Gastroesophageal sphincter (tissue), 4 donors: ENCODE measurements at regions not wholly inside any gene's neighbourhood (a gene's known extent, or its start where the extent isn't known, plus 50 kb on each side); places are given as distances from the start of the nearest gene placed in this dataset.

Experiments used
- ATAC-seq: fragments of 150-250 bp; one replicate; pipeline ENCODE4 v1.9.1; 2016; ENCODE audit warnings: mild to moderate bottlenecking, moderate library complexity
- H3K27ac ChIP-seq, 4 donors: fragments of 200-600 bp; sonication (generic) in 3 of 4; 1 replicate in 3 of 4; 2 replicates in 1 of 4; pipeline ENCODE4 v1.5.1; 2016 to 2019
- H3K27me3 ChIP-seq: fragments of 200-600 bp; sonication (generic); one replicate; pipeline ENCODE4 v1.5.1; 2019
- H3K36me3 ChIP-seq, 2 donors: fragments of 200-600 bp; sonication (generic); one replicate each; pipeline ENCODE4 v1.5.1; 2019; ENCODE audit warnings: control low read depth in 1 of 2
- H3K4me1 ChIP-seq, 3 donors: fragments of 200-600 bp; sonication (generic); 1 replicate in 2 of 3; 2 replicates in 1 of 3; pipeline ENCODE4 v1.5.1; 2016 to 2019; ENCODE audit warnings: control low read depth in 2 of 3
- H3K4me3 ChIP-seq, 2 donors: fragments of 200-600 bp; sonication (generic); one replicate each; pipeline ENCODE4 v1.5.1; 2019; ENCODE audit warnings: mild to moderate bottlenecking in 1 of 2, moderate library complexity in 1 of 2
- H3K9me3 ChIP-seq, 3 donors: fragments of 200-600 bp; sonication (generic); one replicate each; pipeline ENCODE4 v1.5.1; 2017 to 2019; ENCODE audit warnings: control low read depth in 2 of 3
- EP300 ChIP-seq: sonication (generic); formaldehyde crosslinking; IDR thresholded peaks from one replicate; pipeline ENCODE4 v1.6.1; 2017; ENCODE audit warnings: antibody characterized with exemption, mild to moderate bottlenecking
- POLR2A ChIP-seq, 2 donors: fragments of 450-650 bp; IDR thresholded peaks; one replicate each; pipeline ENCODE4 v1.6.1; 2017; ENCODE audit warnings: antibody characterized with exemption in 2 of 2, mild to moderate bottlenecking in 2 of 2, moderate library complexity in 1 of 2
- POLR2AphosphoS5 ChIP-seq: sonication (generic); formaldehyde crosslinking; IDR thresholded peaks from one replicate; pipeline ENCODE4 v1.6.1; 2017; ENCODE audit warnings: antibody characterized with exemption
- WGBS, 2 donors: methylation state at CpG; one replicate each; pipeline ENCODE4 v1.1.5; 2018; ENCODE audit warnings: low coverage in 1 of 2; 5-methylcytosine and 5-hydroxymethylcytosine counted together
- TF ChIP-seq, protein P1 (sequence below), 4 experiments: fragments of 200-600 bp in 2 of 4; fragments of 450-650 bp in 2 of 4; sonication (generic) in 1 of 4; IDR thresholded peaks; one replicate each; pipeline ENCODE4 v1.5.1; 2017 to 2019; ENCODE audit warnings: antibody characterized with exemption in 4 of 4, mild to moderate bottlenecking in 2 of 4, moderate library complexity in 2 of 4

DNA sequence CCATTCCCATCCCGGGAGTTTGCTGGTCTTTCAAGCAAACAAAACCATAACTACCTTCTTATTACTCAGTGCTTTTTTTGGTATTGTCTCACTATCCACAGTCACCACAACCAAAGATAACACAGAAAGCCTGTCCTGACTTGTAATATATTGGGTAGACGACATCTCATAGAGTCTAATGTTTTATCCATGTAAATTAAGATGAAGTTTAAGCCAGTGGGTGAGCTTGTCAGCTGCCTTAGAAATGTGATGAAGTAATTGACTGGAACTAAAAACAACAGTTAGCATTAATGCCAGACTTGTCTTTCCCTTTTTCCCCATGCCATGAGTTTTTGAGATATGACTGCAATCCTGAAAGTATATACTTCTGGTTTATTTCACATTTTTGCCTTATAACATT is 282.7 kb upstream of the PRDM1 start:
- no peaks in the 10 kb centered on the region for H3K27me3 ChIP-seq
- TF ChIP-seq, protein P1, sequence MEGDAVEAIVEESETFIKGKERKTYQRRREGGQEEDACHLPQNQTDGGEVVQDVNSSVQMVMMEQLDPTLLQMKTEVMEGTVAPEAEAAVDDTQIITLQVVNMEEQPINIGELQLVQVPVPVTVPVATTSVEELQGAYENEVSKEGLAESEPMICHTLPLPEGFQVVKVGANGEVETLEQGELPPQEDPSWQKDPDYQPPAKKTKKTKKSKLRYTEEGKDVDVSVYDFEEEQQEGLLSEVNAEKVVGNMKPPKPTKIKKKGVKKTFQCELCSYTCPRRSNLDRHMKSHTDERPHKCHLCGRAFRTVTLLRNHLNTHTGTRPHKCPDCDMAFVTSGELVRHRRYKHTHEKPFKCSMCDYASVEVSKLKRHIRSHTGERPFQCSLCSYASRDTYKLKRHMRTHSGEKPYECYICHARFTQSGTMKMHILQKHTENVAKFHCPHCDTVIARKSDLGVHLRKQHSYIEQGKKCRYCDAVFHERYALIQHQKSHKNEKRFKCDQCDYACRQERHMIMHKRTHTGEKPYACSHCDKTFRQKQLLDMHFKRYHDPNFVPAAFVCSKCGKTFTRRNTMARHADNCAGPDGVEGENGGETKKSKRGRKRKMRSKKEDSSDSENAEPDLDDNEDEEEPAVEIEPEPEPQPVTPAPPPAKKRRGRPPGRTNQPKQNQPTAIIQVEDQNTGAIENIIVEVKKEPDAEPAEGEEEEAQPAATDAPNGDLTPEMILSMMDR (IDR thresholded peaks at IDR 0.05) = no peak
- TF ChIP-seq POLR2A (IDR thresholded peaks at IDR 0.05) (no peak), POLR2AphosphoS5 (no peak), EP300 (no peak)
- peaks cover 4 to 21% (median 7%) of the 10 kb centered on the region in 3 donors for H3K4me1 ChIP-seq
- no peak overlapping the region for H3K4me3 ChIP-seq
- H3K9me3 ChIP-seq = no peaks in the 10 kb centered on the region
- H3K27ac ChIP-seq = peak overlapping the region in 1 of 4 donors; percentile 28
- no peak for ATAC-seq
- WGBS, 2 donors = 36 to 55% methylated on average over 2 of the region's 2 CpGs
- no peaks in the 10 kb centered on the region for H3K36me3 ChIP-seq

DNA sequence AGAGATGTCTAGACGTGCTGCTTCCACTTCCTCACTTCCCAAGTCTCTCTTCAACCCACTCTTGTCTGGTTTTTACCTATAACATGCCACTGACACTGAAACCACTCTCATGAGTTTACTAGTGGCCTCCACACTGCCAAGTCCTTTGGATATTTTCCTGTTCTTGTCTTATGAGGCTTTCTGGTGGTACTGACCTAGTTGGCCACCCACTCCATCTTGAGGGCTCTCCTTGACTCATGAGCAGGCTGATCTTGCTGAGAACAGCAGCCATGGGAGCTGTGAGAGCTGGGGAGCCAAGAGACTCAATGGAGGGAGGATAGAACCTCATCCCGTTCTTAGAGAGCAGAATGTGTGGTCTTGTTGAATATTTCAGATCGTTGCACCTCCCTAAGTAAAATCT is 283.4 kb upstream of the PRDM1 start:
- Histone ChIP-seq H3K9me3 (no peaks in the 10 kb centered on the region), H3K4me3 (no peak overlapping the region), H3K4me1 (peaks cover 5 to 29% (median 12%) of the 10 kb centered on the region in 3 donors), H3K27me3 (no peaks in the 10 kb centered on the region), H3K27ac (no peak overlapping the region), H3K36me3 (no peaks in the 10 kb centered on the region)
- 85 to 100% methylated on average over 1 to 3 of the region's 3 CpGs for WGBS, 2 donors
- ATAC-seq = no peak
- TF ChIP-seq, protein P1 (IDR thresholded peaks at IDR 0.05) = no peak
- TF ChIP-seq EP300 (no peak), POLR2AphosphoS5 (no peak), POLR2A (IDR thresholded peaks at IDR 0.05) (no peak)

DNA sequence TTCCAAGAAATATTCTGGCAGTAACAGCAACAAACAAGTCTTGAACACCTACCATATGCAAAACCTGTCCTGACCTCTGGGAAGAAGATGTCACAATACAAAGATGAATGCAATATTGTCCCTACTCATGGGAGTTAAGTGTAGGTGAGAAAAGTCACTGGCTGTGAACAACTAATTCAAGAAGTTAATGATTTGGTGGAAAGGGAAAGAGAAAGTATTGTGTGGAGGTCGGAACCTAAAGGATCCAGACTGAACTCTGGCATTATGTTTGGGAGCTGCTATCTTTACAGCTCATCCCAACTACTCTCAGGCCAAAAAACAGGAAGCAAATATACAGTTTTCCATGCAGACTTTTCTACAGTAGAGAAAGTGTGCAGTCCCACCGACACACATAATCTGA is 285.3 kb upstream of the PRDM1 start:
- peaks cover 5 to 31% (median 13%) of the 10 kb centered on the region in 3 donors for H3K4me1 ChIP-seq
- H3K27ac ChIP-seq = no peak overlapping the region
- H3K9me3 ChIP-seq = no peaks in the 10 kb centered on the region
- TF ChIP-seq POLR2AphosphoS5 (no peak), EP300 (no peak), POLR2A (IDR thresholded peaks at IDR 0.05) (no peak)
- TF ChIP-seq, protein P1 (IDR thresholded peaks at IDR 0.05) = no peak
- no peaks in the 10 kb centered on the region for H3K27me3 ChIP-seq
- 73 to 95% methylated on average over 2 of the region's 2 CpGs for WGBS, 2 donors
- no peak overlapping the region for H3K4me3 ChIP-seq
- no peaks in the 10 kb centered on the region for H3K36me3 ChIP-seq
- ATAC-seq = no peak

DNA sequence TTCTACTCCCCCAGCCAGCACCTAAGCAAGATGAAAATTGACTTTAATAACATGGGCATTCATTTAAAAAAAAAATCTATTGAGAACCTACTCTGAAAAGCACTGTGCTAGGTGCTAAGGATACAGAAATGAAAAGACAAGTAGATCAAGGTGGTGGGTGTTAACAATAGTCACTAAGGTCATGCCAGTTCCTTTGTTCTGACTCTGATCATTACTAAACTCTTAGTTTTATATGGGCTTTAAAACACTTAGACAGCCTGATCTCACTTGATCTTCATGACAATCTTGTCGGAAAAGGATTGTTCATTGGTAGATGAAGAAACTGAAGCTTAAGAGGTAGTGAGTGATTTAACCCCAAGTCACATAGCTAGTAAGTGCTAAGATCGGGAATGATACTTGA is 285.7 kb upstream of the PRDM1 start:
- ATAC-seq = no peak
- WGBS, 2 donors = 100% methylated on average over 1 to 2 of the region's 2 CpGs
- TF ChIP-seq POLR2AphosphoS5 (no peak), POLR2A (IDR thresholded peaks at IDR 0.05) (no peak)
- Histone ChIP-seq H3K4me1 (peaks cover 5 to 31% (median 13%) of the 10 kb centered on the region in 3 donors), H3K27me3 (no peaks in the 10 kb centered on the region), H3K4me3 (no peak overlapping the region), H3K27ac (no peak overlapping the region), H3K36me3 (no peaks in the 10 kb centered on the region), H3K9me3 (no peaks in the 10 kb centered on the region)

DNA sequence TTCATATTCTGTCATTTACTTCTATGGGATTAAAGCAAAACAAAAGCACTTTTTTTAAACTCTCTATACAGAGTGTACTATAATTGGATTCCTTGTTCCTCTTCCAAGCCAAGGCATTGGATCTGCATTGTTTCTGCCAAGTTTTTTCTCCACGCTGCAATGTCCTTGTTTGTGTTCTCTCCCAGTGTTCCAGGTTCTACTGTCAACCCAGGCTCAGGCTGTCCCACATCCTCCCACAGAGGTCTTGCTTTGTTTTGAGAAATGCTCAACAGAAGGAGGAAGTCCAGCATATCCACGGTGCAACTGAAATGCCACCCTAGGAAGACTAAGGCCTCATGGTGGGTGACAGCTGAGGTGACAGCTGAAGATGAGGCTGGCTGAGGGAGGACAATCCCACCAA is 287.1 kb upstream of the PRDM1 start:
- ATAC-seq = peak; percentile 72
- Histone ChIP-seq H3K4me3 (no peak overlapping the region), H3K36me3 (no peaks in the 10 kb centered on the region), H3K4me1 (peaks cover 5 to 31% (median 13%) of the 10 kb centered on the region in 3 donors), H3K9me3 (no peaks in the 10 kb centered on the region), H3K27me3 (no peaks in the 10 kb centered on the region), H3K27ac (peak overlapping the region in 3 of 4 donors; percentile 26 to 55 (median 48))
- WGBS, 2 donors = 0% methylated on average over 1 of the region's 2 CpGs
- TF ChIP-seq EP300 (no peak), POLR2AphosphoS5 (no peak), POLR2A (IDR thresholded peaks at IDR 0.05) (no peak)

DNA sequence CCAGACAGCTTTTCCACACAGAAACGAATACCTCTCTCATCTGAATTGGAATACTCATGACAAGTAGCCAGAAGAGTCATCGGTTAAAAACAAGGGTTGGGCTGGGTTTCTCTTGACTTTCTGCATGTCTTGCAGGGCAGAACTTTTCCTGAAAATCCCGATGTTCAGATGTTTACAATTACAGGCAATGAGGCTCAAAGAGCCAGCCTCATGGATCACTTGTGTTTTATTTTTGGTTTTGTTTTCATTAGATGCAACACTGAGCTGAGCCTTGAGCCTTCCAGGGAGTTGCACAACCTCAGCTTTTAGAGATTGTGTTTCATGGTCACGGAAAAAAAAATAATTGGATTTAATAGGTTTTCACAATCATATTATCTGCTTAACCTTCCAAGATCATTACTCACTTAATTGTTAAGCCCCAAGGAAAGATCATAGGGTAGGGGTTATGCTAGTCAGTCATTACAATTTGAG is 288.1 kb upstream of the PRDM1 start:
- Histone ChIP-seq H3K27me3 (no peaks in the 10 kb centered on the region), H3K27ac (peak overlapping the region in 3 of 4 donors; percentile 20 to 48 (median 28)), H3K4me3 (no peak overlapping the region), H3K9me3 (no peaks in the 10 kb centered on the region), H3K4me1 (peaks cover 5 to 26% (median 13%) of the 10 kb centered on the region in 3 donors), H3K36me3 (no peaks in the 10 kb centered on the region)
- WGBS, 2 donors = 29 to 45% methylated on average over 1 to 4 of the region's 4 CpGs
- ATAC-seq = peak; percentile 81
- TF ChIP-seq, protein P1 (IDR thresholded peaks at IDR 0.05) = no peak
- TF ChIP-seq EP300 (no peak), POLR2AphosphoS5 (peak; percentile 38), POLR2A (IDR thresholded peaks at IDR 0.05) (no peak)
